ENCODE measurements at regions not wholly inside any gene's neighbourhood (a gene's known extent, or its start where the extent isn't known, plus 50 kb on each side); places are given as distances from the start of the nearest gene placed in this dataset.

GRCh38 chr15:81765816-81766215 is 280.0 kb downstream of the MEX3B start:
- Mint-ChIP-seq H3K27ac (peak overlapping the region; percentile 40), H3K4me1 (peaks cover 39% of the 10 kb centered on the region), H3K4me3 (no peak overlapping the region), H3K27me3 (ENCODE audit: insufficient read depth) (no peaks in the 10 kb centered on the region), H3K9me3 (peaks cover under 1% of the 10 kb centered on the region), H3K36me3 (ENCODE audit: low read depth) (peaks cover 25% of the 10 kb centered on the region)
- no peak for TF ChIP-seq CTCF (conservative IDR thresholded peaks at IDR 0.05)
- WGBS, 2 experiments (ENCODE audit: insufficient coverage in 1 of 2, insufficient read length in 1 of 2), result 38 to 50% methylated on average over 1 to 2 of the region's 2 CpGs
- DNase-seq, result peak; percentile 46
- Histone ChIP-seq H3K36me3 (ENCODE audit: control insufficient read depth, insufficient read depth, low read length) (peaks cover 2% of the 10 kb centered on the region), H3K4me3 (ENCODE audit: low read length) (peak overlapping the region; percentile 19), H3K27ac (ENCODE audit: low read depth, low read length) (no peak overlapping the region), H3K27me3 (ENCODE audit: control insufficient read depth, insufficient read depth, low read length, poor library complexity, severe bottlenecking) (no peaks in the 10 kb centered on the region), H3K9me3 (ENCODE audit: control insufficient read depth, low read length) (peaks cover 11% of the 10 kb centered on the region), H3K4me1 (ENCODE audit: control insufficient read depth, insufficient read depth, low read length) (peaks cover 12% of the 10 kb centered on the region), H3K9ac (ENCODE audit: extremely low read depth, low read length, poor library complexity, severe bottlenecking) (no peak overlapping the region)

GRCh38 chr15:81763304-81763703 is 282.5 kb downstream of the MEX3B start:
- Mint-ChIP-seq H3K9me3 (peaks cover 13% of the 10 kb centered on the region), H3K27me3 (ENCODE audit: insufficient read depth) (no peaks in the 10 kb centered on the region), H3K27ac (no peak overlapping the region), H3K4me1 (peaks cover 39% of the 10 kb centered on the region), H3K36me3 (ENCODE audit: low read depth) (peaks cover 27% of the 10 kb centered on the region), H3K4me3 (no peak overlapping the region)
- 90 to 92% methylated on average over 1 of the region's 1 CpG for WGBS, 2 experiments (ENCODE audit: insufficient coverage in 1 of 2, insufficient read length in 1 of 2)
- TF ChIP-seq CTCF (conservative IDR thresholded peaks at IDR 0.05), result no peak
- peaks cover 12% of the 10 kb centered on the region for H3K4me1 ChIP-seq (ENCODE audit: control insufficient read depth, insufficient read depth, low read length)
- no peak overlapping the region for H3K9ac ChIP-seq (ENCODE audit: extremely low read depth, low read length, poor library complexity, severe bottlenecking)
- no peak overlapping the region for H3K4me3 ChIP-seq (ENCODE audit: low read length)
- H3K27ac ChIP-seq (ENCODE audit: low read depth, low read length), result no peak overlapping the region
- no peaks in the 10 kb centered on the region for H3K27me3 ChIP-seq (ENCODE audit: control insufficient read depth, insufficient read depth, low read length, poor library complexity, severe bottlenecking)
- H3K9me3 ChIP-seq (ENCODE audit: control insufficient read depth, low read length), result peaks cover 19% of the 10 kb centered on the region
- no peak for DNase-seq
- peaks cover 5% of the 10 kb centered on the region for H3K36me3 ChIP-seq (ENCODE audit: control insufficient read depth, insufficient read depth, low read length)

GRCh38 chr15:81760686-81761085 is 285.1 kb downstream of the MEX3B start:
- Mint-ChIP-seq H3K4me1 (peaks cover 30% of the 10 kb centered on the region), H3K27ac (no peak overlapping the region), H3K9me3 (peaks cover 13% of the 10 kb centered on the region), H3K4me3 (no peak overlapping the region), H3K36me3 (ENCODE audit: low read depth) (peaks cover 29% of the 10 kb centered on the region), H3K27me3 (ENCODE audit: insufficient read depth) (no peaks in the 10 kb centered on the region)
- H3K36me3 ChIP-seq (ENCODE audit: control insufficient read depth, insufficient read depth, low read length), result peaks cover 5% of the 10 kb centered on the region
- H3K27ac ChIP-seq (ENCODE audit: low read depth, low read length), result no peak overlapping the region
- DNase-seq, result peak; percentile 10
- H3K9me3 ChIP-seq (ENCODE audit: control insufficient read depth, low read length), result peaks cover 19% of the 10 kb centered on the region
- TF ChIP-seq CTCF (conservative IDR thresholded peaks at IDR 0.05), result no peak
- H3K9ac ChIP-seq (ENCODE audit: extremely low read depth, low read length, poor library complexity, severe bottlenecking), result no peak overlapping the region
- peaks cover 9% of the 10 kb centered on the region for H3K4me1 ChIP-seq (ENCODE audit: control insufficient read depth, insufficient read depth, low read length)
- no peaks in the 10 kb centered on the region for H3K27me3 ChIP-seq (ENCODE audit: control insufficient read depth, insufficient read depth, low read length, poor library complexity, severe bottlenecking)
- no peak overlapping the region for H3K4me3 ChIP-seq (ENCODE audit: low read length)
- WGBS, 2 experiments (ENCODE audit: insufficient coverage in 1 of 2, insufficient read length in 1 of 2), result 94 to 95% methylated on average over 4 to 8 of the region's 8 CpGs

Measured in endodermal cell (in vitro differentiated cells).